COLO668 (cell line): ENCODE measurements at regions not wholly inside any gene's neighbourhood (a gene's known extent, or its start where the extent isn't known, plus 50 kb on each side); places are given as distances from the start of the nearest gene placed in this dataset.

Source experiments
- DNase-seq: peaks from one replicate; lab custom pipeline; 2025; ENCODE audit not compliant: unreplicated experiment; lab: John Stamatoyannopoulos, UW

GRCh38 chr17:71302721-71303549 is 817.9 kb upstream of the SOX9 start:
- DNase-seq, result no peak

GRCh38 chr17:71304498-71305158 is 816.2 kb upstream of the SOX9 start:
- DNase-seq, result no peak

GRCh38 chr17:71313866-71314265 is 807.0 kb upstream of the SOX9 start:
- DNase-seq, result no peak

GRCh38 chr17:71315568-71315967 is 805.3 kb upstream of the SOX9 start:
- DNase-seq, result no peak

- DNase-seq, result no peak
These were observed 804.5 kb upstream of the SOX9 start for GRCh38 chr17:71316176-71316897.

- no peak for DNase-seq
These were observed 800.6 kb upstream of the SOX9 start for GRCh38 chr17:71320009-71320796.

GRCh38 chr17:71325117-71325516 is 795.7 kb upstream of the SOX9 start:
- DNase-seq, result no peak

GRCh38 chr17:71325886-71326285 is 794.9 kb upstream of the SOX9 start:
- DNase-seq, result no peak

GRCh38 chr17:71327376-71328059 is 793.3 kb upstream of the SOX9 start:
- no peak for DNase-seq

- no peak for DNase-seq
These were observed 791.3 kb upstream of the SOX9 start for GRCh38 chr17:71329310-71330098.

GRCh38 chr17:71330099-71330375 is 790.8 kb upstream of the SOX9 start:
- no peak for DNase-seq

GRCh38 chr17:71331754-71332325 is 789.0 kb upstream of the SOX9 start:
- DNase-seq, result no peak

GRCh38 chr17:71334048-71334751 is 786.6 kb upstream of the SOX9 start:
- no peak for DNase-seq

- no peak for DNase-seq
These were observed 785.6 kb upstream of the SOX9 start for GRCh38 chr17:71335212-71335611.

GRCh38 chr17:71337938-71338337 is 782.9 kb upstream of the SOX9 start:
- DNase-seq, result no peak

GRCh38 chr17:71338396-71338795 is 782.4 kb upstream of the SOX9 start:
- no peak for DNase-seq

- no peak for DNase-seq
These were observed 781.6 kb upstream of the SOX9 start for GRCh38 chr17:71339206-71339605.

GRCh38 chr17:71342737-71343136 is 778.1 kb upstream of the SOX9 start:
- DNase-seq, result no peak
